SIG-M5 treated with dmso at 0.1 percent for 504 hours (cell line): ENCODE measurements at regions not wholly inside any gene's neighbourhood (a gene's known extent, or its start where the extent isn't known, plus 50 kb on each side); places are given as distances from the start of the nearest gene placed in this dataset.
"Not testable (repeated sequence)": the region's sequence is repeated elsewhere in the genome, so short reads cannot be mapped to it uniquely, and the experiment has no call there.

Experiments used
- DNase-seq: peaks from one replicate; lab custom pipeline; 2025; ENCODE audit not compliant: unreplicated experiment; lab: John Stamatoyannopoulos, UW

DNA sequence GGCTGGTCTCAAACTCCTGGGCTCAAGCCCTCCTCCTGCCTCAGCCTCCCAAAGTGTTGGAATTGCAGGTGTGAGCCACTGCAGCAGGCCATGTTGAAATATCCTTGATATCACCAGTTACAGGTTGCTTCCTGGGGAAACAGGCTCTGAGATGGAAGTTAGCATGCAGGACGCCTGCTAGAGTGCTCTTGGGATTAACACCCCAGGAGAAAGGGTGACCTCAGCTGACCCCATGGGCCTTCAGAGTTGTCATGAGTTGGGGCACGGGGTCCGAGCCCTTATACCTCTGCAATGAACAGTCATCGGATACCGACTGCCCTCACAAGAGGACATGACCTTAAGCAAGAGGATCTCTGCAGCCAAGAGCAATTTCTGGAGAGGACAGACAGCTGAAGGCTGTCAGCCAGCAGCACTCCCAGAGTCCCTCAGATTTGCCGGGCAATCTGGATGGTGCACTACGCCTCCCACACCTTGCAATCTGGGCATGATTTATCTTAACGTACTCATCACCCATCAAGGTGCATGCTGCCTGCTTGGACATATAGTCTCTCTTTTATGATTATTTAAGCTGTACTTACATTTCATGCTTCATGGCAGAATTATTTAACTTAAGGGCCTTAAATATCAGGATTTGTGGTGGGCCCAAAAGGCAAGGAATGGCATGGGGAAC, 134.6 kb downstream of the ADSS2 start:
- no peak for DNase-seq

DNA sequence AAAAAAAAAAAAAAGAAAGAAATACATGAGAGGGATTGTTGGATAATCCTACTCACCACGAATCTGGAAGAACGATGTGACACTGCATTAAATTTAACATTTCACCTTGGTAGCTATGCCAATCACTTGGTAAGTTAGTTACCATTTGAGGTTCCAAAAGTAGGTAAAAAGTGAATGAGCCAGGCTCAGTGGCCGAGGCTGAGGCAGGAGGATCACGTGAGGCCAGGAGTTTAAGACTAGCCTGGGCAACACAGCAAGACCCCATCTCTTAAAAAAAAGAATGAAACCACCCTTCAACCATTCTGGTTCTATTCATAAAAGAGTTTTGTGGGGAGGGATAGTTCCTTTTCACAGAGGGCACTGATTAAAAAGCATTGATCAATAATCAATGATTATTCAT, 133.6 kb downstream of the ADSS2 start:
- no peak for DNase-seq

DNA sequence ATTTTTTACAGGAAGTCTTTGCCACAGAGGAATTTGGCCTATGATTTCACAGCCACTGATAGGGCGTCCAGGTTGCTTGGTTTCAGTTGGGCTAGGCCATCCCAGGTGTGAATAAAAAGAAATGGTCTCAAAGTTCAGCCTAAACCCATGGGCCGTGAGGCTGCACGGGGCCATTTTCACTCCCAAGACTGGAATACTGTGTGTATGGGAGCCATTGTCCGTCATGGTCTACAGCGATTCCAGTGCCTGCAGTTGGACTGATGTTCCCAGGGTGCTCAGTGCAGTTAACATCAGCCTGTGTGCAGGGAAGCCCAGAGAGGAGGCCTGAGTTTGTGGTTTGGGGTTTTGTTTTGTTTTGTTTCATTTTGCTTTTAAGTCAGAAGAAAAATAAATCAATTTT, 133.2 kb downstream of the ADSS2 start:
- no peak for DNase-seq

DNA sequence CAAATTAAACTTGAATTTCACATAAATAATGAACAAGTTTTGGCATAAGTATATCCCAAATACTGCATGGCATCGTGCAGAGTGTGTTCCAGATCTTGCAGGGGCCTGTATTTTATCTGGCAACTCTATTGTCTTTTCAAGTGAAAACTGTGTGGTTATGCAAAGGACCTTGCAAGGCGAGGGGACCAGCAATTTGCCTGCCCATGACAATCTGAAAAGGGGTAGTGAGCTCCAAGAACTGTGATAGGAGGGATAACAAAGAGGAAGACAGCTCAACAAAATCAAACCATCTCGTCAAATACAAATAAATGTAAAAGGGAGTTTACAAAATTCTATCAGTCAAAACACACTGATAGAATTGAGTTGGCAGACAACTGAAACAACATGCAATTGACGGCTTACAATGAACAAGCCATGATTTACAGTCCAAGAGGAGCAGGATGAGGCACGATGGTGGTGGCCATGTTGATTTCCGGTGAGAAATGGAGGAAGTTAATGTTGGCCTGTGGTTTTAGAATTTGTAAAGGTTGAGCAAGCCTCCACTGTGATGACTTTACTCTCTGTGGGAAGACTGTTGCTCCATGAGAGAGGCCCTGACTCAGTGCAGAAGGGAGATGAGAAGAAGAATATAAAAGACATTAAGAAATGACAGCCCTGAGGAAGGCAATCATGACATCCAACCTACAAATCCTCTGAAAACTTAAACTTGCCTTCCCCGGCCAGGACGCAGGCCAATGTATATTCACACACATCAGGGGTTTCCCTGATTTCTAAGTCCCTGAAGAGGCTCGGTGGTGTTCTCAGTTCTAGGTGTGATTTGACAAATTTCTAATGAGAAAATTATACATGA, 132.2 kb downstream of the ADSS2 start:
- DNase-seq = peak; percentile 99

DNA sequence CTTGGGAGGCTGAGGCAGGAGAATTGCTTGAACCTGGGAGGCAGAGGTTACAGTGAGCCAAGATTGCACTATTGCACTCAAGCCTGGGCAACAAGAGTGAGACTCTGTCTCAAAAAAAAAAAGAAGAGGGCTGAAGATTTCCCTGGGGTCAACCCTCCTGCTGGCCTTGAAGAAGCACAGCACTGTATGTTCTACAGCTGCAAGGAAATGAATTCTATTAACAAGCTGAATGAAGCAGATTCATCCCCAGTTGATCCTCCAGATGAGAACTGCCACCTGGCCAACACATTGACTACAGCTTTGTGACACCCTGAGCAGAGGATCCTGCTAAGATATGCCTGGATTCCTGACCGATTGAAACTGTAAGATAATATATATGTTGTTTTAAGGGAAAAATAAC, 129.5 kb downstream of the ADSS2 start:
- DNase-seq = no peak

DNA sequence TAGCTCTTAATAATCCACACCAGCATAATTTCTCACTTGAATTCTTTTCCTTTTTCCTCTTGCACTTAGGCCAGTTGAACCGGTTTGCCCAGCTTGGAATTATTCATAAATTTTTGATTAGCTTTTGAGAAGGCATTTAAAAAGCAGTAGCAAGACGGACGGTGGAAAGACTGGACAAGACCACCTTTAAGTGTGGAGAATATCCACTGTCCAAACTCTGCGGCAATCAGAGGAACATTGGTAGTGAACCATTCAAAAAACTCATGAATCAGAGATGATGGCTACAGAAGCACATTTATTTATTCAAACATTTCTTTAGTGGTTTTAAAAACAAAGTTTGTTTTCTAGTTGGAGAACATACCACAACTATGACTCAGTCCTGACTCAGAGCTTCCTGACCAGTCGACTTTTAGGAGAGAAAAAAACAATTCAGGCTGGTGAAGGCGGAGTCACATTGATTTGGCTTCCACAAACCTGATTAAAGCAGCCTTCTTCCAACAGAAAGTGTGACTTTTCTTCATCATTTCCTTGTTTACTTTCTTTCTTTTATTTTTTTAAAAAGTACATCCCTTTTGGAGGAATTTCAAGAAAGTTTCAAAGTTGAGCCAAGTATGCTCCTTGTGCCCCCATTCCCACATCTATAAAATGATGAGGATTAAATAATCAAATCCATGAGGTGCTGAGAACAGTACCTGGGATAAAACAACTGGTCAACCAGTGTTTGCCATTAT, 128.8 kb downstream of the ADSS2 start:
- DNase-seq = peak; percentile 86

DNA sequence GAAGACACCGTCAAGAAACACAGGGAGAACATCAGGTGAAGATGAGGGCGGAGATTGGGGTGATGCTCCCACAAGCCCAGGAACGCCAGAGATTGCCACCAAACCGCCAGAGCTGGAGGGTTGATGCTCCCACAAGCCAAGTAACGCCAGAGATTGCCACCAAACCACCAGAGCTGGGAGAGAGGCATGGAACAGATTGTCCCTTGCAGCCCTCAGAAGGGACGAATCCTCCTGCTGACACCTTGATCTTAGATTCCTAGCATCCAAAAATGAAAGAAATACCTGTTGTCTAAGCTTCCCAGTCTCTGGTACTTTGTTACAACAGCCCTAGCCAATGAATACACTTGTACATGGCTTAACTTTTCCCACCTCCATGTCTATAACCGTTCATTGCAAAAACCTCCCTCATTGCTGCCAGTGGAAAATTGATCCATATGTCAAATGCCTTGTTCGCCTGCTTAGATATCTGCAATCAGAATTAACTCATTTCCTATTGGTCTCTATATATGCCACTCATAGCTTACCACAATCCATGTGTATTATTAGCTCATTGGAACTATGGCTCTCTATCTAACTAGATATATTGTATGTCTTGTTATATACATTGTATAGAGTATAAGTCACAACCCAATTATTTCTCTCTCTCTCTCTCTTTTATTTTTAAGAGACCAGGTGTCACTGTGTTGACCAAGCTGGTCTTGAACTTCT, 127.4 kb downstream of the ADSS2 start:
- no peak for DNase-seq

DNA sequence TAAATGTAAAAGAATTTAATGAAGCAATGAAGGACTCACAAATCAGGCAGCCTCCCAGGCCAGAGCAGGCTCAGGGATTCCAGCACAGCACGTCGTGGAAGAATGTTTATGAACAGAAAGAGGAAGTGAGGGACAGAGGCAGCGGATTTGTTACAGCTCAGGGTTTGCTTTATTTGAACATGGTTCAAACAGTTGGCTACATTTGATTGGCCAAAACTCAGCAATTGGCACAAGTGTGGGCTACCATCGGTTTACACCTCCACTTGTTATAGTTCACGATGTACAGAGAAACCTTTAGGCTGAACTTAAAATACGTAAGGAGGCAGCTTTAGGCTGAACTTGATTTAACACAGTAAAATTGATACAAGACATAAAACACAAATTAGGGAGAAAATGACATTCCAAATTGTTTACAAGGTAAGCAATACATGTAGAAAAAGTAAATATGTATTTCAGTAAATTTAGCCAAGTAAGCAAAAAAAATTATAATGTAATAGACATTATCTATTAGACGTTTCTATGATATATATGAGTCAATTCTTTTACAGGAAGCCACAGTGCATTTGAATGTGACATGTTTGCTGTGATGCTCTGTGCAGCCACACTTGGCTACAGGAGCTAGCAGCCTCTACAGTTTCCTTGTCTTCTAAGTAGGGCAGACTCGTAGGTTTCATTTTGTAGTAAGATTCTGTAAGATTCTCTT, 126.5 kb downstream of the ADSS2 start:
- DNase-seq = peak; percentile 95

DNA sequence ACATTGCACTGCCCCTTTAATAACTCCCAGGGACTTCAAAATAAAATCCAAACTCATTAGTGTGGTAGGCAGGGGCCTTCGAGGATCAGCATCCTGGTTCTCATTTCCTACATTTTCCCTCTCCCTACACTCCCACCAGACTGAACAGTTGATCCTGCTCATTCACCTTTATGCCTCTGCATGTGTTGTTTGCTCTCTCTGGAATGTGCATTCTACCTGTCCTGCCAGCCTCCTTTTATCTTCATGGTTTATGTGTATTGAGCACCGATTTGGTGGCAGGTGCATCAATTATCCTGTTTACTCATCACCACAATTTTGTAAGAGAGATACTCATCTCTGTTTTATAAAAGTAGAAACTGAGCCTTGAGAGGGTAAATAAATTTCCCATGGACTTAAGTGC, 125.0 kb downstream of the ADSS2 start:
- DNase-seq = no peak

DNA sequence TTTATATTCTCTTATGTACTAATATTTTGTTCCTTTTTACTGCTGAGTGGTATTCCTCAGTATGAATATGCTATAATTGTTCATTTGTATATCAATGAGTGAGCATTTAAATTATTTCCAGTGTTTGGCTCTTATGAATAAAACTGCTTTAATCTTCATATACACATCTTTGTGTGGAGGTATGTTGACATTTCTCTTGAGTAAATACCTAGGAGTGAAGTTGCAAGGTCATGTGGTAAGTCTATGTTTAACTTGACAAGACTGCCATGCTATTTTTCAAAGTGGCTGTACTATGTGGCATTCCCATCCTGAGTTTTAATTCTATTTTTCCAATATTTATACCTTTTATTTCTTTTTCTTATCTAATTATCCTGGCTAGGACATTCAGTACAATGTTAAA, 124.2 kb downstream of the ADSS2 start:
- DNase-seq = no peak

DNA sequence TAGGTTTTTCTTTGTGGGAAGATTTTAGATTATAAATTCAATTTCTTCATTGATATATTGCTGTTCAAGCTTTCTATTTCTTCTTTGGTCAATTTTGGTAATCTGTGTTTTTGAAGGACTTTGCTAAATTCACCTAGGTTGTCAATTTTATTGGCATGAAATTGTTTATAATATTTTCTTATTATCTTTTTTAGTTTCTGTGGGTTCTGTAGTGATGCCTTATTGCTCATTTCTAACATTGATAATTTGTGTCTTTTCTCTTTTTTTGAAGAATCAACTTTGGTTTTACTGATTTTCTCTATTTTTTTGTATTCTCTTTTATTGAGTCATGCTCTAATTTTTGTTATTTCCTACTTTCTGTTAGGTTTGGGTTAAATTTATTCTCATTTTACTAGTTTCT, 123.2 kb downstream of the ADSS2 start:
- no peak for DNase-seq

DNA sequence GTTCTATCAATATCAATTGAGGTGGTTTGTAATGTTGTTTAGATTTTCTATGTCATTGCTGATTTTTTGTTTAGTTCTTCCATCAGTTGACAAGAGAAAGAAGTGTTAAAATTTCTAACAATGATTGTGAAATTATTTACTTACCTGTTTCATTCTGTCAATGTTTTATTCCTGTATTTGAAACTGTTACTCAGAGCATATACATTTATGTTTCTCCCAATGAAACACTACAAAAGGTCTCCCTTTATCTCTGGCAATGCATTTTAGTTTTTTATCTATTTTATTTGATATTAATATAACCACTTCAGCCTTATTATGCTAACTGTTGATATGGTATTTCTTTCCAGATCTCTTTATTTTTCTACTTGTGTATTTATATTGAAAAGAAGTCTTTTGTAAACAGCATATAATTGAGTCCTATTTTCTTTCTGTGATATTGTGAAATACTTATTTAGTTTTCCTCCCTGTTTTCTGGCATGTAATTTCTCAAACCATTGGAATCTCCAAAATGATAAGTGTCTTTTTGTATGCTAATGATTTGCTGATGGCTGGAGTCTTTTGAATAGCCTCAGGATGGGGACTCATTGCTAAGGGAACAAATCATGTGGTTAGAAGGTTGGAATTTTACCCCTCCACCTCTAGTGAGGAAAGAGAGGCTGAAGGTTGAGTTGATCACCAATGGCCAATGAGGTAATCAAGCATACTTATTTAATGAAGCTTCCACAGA, 122.0 kb downstream of the ADSS2 start:
- no peak for DNase-seq

DNA sequence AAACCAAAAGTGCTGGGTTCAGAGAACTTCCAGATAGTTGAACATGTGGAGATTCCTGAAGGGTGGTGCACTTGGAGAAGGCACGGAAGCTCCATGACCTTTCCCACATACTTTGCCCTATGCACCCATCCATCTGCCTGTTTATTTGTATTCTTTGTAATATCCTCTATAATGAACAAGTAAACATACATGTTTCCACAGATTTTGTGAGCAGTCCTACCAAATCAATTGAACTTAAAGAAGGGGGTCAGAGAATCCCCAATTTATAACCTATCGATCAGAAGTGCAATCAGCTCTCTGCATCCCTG, 121.4 kb downstream of the ADSS2 start:
- DNase-seq = no peak

DNA sequence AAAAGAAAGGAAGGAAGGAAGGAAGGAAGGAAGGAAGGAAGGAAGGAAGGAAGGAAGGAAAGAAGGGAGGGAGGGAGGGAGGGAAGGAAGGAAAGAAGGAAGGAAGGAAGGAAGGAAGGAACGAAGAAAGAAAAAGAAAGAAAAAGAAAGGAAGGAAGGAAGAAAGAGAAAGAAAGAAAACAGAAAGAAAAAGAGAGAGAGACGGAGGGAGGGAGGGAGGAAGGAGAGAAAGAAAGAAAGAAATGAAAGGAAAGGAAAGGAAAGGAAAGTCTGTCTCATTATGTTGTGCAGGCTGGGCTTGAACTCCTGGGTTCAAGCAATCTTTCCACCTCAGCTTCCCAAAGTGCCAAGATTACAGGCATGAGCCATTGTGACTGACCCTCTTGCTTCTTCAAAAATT, 118.9 kb downstream of the ADSS2 start:
- not testable (repeated sequence) for DNase-seq

DNA sequence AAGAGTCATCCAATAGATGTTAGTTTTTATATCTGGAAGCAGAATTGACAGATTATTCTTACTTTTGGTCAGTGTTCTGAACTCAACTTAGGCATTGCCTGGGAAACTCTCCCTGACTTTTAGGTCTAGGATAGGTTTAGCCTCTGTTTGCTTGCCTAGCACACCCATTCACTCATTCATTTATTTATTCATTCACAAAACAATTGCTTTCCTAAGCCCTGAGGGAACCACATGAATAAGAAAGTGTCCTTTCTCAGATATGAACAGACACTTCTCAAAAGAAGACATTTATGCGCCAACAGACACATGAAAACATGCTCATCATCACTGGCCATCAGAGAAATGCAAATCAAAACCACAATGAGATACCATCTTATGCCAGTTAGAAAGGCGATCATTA, 117.4 kb downstream of the ADSS2 start:
- DNase-seq = not testable (repeated sequence)

DNA sequence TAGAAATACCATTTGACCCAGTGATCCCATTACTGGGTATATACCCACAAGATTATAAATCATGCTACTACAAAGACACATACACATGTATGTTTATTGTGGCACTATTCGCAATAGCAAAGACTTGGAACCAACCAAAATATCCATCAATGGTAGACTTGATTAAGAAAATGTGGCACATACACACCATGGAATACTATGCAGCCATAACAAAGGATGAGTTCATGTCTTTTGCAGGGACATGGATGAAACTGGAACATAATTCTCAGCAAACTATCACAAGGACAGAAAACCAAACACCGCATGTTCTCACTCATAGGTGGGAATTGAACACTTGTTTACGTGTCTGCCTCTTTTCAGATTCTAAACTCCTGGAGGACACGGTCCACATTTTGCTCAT, 116.9 kb downstream of the ADSS2 start:
- not testable (repeated sequence) for DNase-seq

DNA sequence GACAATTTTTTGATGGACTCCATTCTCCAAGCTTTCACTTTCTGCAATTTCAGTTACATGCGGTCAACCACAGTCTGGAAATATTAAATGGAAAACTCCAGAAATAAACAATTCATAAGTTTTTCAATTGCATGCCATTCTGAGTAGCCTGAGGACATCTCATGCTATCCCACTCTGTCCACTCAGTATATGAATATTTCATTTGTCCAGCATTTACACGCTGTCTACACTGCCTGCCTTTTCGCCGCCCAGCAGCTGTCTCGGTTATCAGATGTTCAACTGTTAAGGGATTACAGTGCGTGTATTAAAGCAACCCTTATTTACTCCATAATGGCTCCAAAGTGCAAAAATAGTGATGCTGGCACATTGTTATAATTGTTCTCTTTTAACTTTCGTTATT, 116.3 kb downstream of the ADSS2 start:
- DNase-seq = no peak

DNA sequence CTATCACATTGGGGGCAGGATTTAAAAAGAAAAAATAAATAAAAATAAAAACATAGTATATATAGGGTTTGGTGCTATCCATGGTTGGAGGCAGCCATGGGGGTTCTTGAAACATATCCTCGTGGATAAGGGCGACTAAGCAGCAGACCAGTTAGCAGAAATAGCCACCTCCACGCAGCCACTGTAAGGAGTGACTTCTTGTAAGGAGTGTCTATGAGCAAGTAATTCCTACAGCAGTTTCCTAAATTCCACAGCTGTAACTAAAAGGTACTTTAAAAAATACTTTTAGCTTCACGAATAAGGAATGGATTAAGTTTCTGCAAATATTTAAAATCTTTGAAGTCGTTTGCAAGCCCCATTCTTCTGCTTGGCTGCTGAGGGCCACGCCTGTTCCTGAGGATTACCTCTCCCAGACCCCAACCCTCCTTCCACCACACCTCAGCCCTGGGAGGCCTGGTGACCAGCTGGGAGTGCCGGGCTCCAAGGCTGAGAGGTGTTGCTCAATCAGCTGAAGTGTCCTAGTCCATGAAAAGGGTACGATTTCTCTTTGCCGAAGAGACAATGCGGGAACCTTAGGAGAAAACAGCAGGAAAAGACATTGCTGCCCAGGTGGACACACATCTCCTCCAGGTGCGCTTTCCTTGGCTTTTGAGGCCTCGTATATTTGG, 115.3 kb downstream of the ADSS2 start:
- no peak for DNase-seq

DNA sequence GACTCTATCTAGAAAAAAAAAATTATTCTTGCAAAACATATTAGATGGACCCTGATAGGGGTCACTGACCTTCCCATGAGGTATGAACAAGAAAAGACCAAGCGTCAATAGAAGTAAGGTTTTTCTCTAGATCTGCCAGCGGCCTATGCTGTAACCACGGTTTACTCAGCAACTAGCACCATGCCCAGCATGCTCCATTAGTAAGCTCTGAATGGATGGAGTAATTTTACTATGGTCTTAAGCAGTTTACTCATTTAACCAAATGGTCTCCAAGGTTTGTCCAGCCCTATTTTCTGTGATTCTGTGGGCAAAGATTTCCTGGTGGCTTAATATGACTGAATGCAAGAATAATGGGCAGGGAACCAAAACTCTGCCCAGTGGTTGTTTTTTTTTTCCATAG, 113.9 kb downstream of the ADSS2 start:
- DNase-seq = no peak
